ENCODE measurements at regions not wholly inside any gene's neighbourhood (a gene's known extent, or its start where the extent isn't known, plus 50 kb on each side); places are given as distances from the start of the nearest gene placed in this dataset.

DNA sequence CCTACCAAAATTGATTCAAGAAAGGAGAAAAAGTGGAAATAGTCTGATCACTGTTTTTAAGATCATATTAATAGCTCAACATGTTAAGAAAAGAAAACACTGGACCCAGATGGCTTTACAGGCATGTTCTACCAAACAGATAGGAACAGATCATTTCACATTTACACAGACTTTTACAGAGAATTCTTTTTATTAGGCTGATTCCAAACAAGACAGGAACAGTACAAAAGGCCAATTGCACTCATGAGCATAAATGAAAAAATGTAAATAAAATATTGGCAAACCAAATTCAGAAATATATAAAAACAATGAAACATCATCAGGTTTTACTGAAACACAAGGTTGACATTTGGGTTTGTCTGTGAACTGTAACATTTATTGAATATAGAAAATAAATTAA lies 106.5 kb downstream of the WNT5A start:
- TF ChIP-seq, protein P1, sequence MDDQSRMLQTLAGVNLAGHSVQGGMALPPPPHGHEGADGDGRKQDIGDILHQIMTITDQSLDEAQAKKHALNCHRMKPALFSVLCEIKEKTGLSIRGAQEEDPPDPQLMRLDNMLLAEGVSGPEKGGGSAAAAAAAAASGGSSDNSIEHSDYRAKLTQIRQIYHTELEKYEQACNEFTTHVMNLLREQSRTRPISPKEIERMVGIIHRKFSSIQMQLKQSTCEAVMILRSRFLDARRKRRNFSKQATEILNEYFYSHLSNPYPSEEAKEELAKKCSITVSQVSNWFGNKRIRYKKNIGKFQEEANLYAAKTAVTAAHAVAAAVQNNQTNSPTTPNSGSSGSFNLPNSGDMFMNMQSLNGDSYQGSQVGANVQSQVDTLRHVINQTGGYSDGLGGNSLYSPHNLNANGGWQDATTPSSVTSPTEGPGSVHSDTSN (IDR thresholded peaks at IDR 0.05) = no peak
- ATAC-seq = no peak
- no peak overlapping the region for H3K27ac ChIP-seq

GRCh38 chr3:55376753-55377347 lies 110.3 kb downstream of the WNT5A start:
- H3K4me2 ChIP-seq = no peak overlapping the region
- 12% methylated on average over 3 of the region's 3 CpGs for WGBS (ENCODE audit: missing lambda C conversion rate)
- DNase-seq (ENCODE audit: low read depth in 1 of 2, low spot score in 1 of 2) (no peak), FAIRE-seq (no peak), ATAC-seq (no peak)
- H3K4me3 ChIP-seq = no peak overlapping the region
- H3K27ac ChIP-seq = no peak overlapping the region
- H3K4me1 ChIP-seq = no peaks in the 10 kb centered on the region
- H3K9me3 ChIP-seq = no peaks in the 10 kb centered on the region
- TF ChIP-seq, protein P2, sequence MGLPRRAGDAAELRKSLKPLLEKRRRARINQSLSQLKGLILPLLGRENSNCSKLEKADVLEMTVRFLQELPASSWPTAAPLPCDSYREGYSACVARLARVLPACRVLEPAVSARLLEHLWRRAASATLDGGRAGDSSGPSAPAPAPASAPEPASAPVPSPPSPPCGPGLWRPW (IDR thresholded peaks at IDR 0.05) = no peak
- TF ChIP-seq FOSL2 (IDR thresholded peaks at IDR 0.05) (no peak), FOSL2 (CRISPR knock-in tag; IDR thresholded peaks at IDR 0.05) (no peak), NR3C1 (IDR thresholded peaks at IDR 0.05) (no peak), HOXA7 (CRISPR knock-in tag; IDR thresholded peaks at IDR 0.05) (no peak), MAFK (IDR thresholded peaks at IDR 0.05; ENCODE audit: partially characterized antibody) (no peak), MAZ (IDR thresholded peaks at IDR 0.05; ENCODE audit: borderline replicate concordance, low read depth, low read length) (no peak), TP53 (CRISPR knock-in tag; IDR thresholded peaks at IDR 0.05) (no peak), NPAS2 (CRISPR knock-in tag; IDR thresholded peaks at IDR 0.05; ENCODE audit: borderline replicate concordance) (no peak), FOXS1 (CRISPR knock-in tag; IDR thresholded peaks at IDR 0.05) (no peak), SREBF2 (IDR thresholded peaks at IDR 0.05) (no peak), JUNB (IDR thresholded peaks at IDR 0.05) (no peak), CTCF (IDR thresholded peaks at IDR 0.05) (no peak), ZFP36 (IDR thresholded peaks at IDR 0.05; ENCODE audit: borderline replicate concordance, partially characterized antibody) (no peak), BHLHE40 (IDR thresholded peaks at IDR 0.05; ENCODE audit: low read depth, low read length) (no peak), KDM1A (IDR thresholded peaks at IDR 0.05; ENCODE audit: low read depth) (no peak), ZC3H11A (IDR thresholded peaks at IDR 0.05) (no peak), CBX2 (IDR thresholded peaks at IDR 0.05; ENCODE audit: borderline replicate concordance, low read depth) (no peak), TFCP2L1 (CRISPR knock-in tag; IDR thresholded peaks at IDR 0.05) (no peak), ATOH8 (CRISPR knock-in tag; IDR thresholded peaks at IDR 0.05; ENCODE audit: low read depth) (no peak)
- TF ChIP-seq, protein P3, sequence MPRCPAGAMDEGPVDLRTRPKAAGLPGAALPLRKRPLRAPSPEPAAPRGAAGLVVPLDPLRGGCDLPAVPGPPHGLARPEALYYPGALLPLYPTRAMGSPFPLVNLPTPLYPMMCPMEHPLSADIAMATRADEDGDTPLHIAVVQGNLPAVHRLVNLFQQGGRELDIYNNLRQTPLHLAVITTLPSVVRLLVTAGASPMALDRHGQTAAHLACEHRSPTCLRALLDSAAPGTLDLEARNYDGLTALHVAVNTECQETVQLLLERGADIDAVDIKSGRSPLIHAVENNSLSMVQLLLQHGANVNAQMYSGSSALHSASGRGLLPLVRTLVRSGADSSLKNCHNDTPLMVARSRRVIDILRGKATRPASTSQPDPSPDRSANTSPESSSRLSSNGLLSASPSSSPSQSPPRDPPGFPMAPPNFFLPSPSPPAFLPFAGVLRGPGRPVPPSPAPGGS (IDR thresholded peaks at IDR 0.05) = no peak
- ChIA-PET CTCF (no interaction called here), POLR2A (no interaction called here)

More for the DNA sequence above, 106.5 kb downstream of the WNT5A start:
- Histone ChIP-seq H3K9me3 (no peaks in the 10 kb centered on the region), H3K4me3 (no peak overlapping the region), H3K4me2 (no peak overlapping the region), H3K4me1 (no peaks in the 10 kb centered on the region)
- CTCF ChIA-PET = no interaction called here
- DNase-seq (ENCODE audit: low read depth in 1 of 2, low spot score in 1 of 2) (no peak), FAIRE-seq (no peak)
- POLR2A ChIA-PET = no interaction called here
